Stimulated activated CD4-positive, alpha-beta T cell treated with anti-CD3 and anti-CD28 coated beads, Interleukin-15, amount 100 ng/mL, for 24 hours (primary cell): ENCODE measurements at regions not wholly inside any gene's neighbourhood (a gene's known extent, or its start where the extent isn't known, plus 50 kb on each side); places are given as distances from the start of the nearest gene placed in this dataset.
"Not testable (repeated sequence)": the region's sequence is repeated elsewhere in the genome, so short reads cannot be mapped to it uniquely, and the experiment has no call there.

ENCODE experiments used
- DNase-seq: peaks from one replicate; pipeline ENCODE4 v3.0.0-alpha.2; 2020

GRCh38 chr9:135343837-135344522 lies 135.6 kb upstream of the PPP1R26 start:
- peak; percentile 68 for DNase-seq

- DNase-seq = no peak
These were observed 135.1 kb upstream of the PPP1R26 start for GRCh38 chr9:135344523-135344901.

- DNase-seq = no peak
These were observed 134.6 kb upstream of the PPP1R26 start for GRCh38 chr9:135344915-135345500.

- DNase-seq = no peak
These were observed 133.7 kb upstream of the PPP1R26 start for GRCh38 chr9:135345775-135346433.

GRCh38 chr9:135346438-135347050 lies 133.0 kb upstream of the PPP1R26 start:
- DNase-seq = no peak

GRCh38 chr9:135347461-135347860 lies 132.1 kb upstream of the PPP1R26 start:
- DNase-seq = no peak

- no peak for DNase-seq
These were observed 131.3 kb upstream of the PPP1R26 start for GRCh38 chr9:135348076-135348787.

GRCh38 chr9:135348788-135349150 lies 130.8 kb upstream of the PPP1R26 start:
- DNase-seq = no peak

GRCh38 chr9:135349212-135350002 lies 130.2 kb upstream of the PPP1R26 start:
- no peak for DNase-seq

- no peak for DNase-seq
These were observed 129.6 kb upstream of the PPP1R26 start for GRCh38 chr9:135350003-135350315.

- no peak for DNase-seq
These were observed 125.6 kb upstream of the PPP1R26 start for GRCh38 chr9:135353935-135354334.

GRCh38 chr9:135355521-135356011 lies 124.0 kb upstream of the PPP1R26 start:
- DNase-seq = no peak

- DNase-seq = no peak
These were observed 123.6 kb upstream of the PPP1R26 start for GRCh38 chr9:135356021-135356420.

- DNase-seq = no peak
These were observed 122.8 kb upstream of the PPP1R26 start for GRCh38 chr9:135356796-135357195.

GRCh38 chr9:135357863-135358551 lies 121.6 kb upstream of the PPP1R26 start:
- no peak for DNase-seq

GRCh38 chr9:135358552-135358940 lies 121.0 kb upstream of the PPP1R26 start:
- no peak for DNase-seq

GRCh38 chr9:135359764-135360163 lies 119.8 kb upstream of the PPP1R26 start:
- DNase-seq = no peak

GRCh38 chr9:135360617-135361016 lies 119.0 kb upstream of the PPP1R26 start:
- no peak for DNase-seq

GRCh38 chr9:135361668-135362067 lies 117.9 kb upstream of the PPP1R26 start:
- not testable (repeated sequence) for DNase-seq

GRCh38 chr9:135363596-135363995 lies 116.0 kb upstream of the PPP1R26 start:
- DNase-seq = no peak

- no peak for DNase-seq
These were observed 114.4 kb upstream of the PPP1R26 start for GRCh38 chr9:135365013-135365768.
